Body of pancreas (tissue), 4 donors: ENCODE measurements at regions not wholly inside any gene's neighbourhood (a gene's known extent, or its start where the extent isn't known, plus 50 kb on each side); places are given as distances from the start of the nearest gene placed in this dataset.

Experiments
- CTCF ChIP-seq, 7 experiments: fragments of 450-650 bp in 4 of 7; fragments of 200-600 bp in 3 of 7; sonication (generic) in 3 of 7; IDR thresholded peaks; one replicate each; pipeline ENCODE4 v1.5.1; 2016 to 2019; ENCODE audit warnings: antibody characterized with exemption in 7 of 7
- POLR2A ChIP-seq, 3 donors: fragments of 450-650 bp; IDR thresholded peaks; one replicate each; pipeline ENCODE4 v1.6.1; 2016; ENCODE audit warnings: antibody characterized with exemption in 3 of 3, mild to moderate bottlenecking in 2 of 3

- no peak for TF ChIP-seq CTCF (IDR thresholded peaks at IDR 0.05)
- TF ChIP-seq POLR2A (IDR thresholded peaks at IDR 0.05): no peak
These were observed 56.5 kb upstream of the ZNF354A start for GRCh38 chr5:178786859-178787499.
